DND-41 (cell line): ENCODE measurements at regions not wholly inside any gene's neighbourhood (a gene's known extent, or its start where the extent isn't known, plus 50 kb on each side); places are given as distances from the start of the nearest gene placed in this dataset.

Experiments
- EZH2 ChIP-seq: IDR thresholded peaks from 3 replicates; pipeline ENCODE4 v1.6.1; 2012; ENCODE audit warnings: borderline replicate concordance, low read depth, mild to moderate bottlenecking, moderate library complexity, low read length, inconsistent platforms; ENCODE audit not compliant: severe bottlenecking
- TF ChIP-seq, protein P1 (sequence below): IDR thresholded peaks from 2 replicates; pipeline ENCODE4 v1.5.1; 2012; ENCODE audit warnings: borderline replicate concordance, low read length, moderate library complexity, mild to moderate bottlenecking; ENCODE audit not compliant: poor library complexity, severe bottlenecking; ENCODE audit errors: extremely low read depth

DNA sequence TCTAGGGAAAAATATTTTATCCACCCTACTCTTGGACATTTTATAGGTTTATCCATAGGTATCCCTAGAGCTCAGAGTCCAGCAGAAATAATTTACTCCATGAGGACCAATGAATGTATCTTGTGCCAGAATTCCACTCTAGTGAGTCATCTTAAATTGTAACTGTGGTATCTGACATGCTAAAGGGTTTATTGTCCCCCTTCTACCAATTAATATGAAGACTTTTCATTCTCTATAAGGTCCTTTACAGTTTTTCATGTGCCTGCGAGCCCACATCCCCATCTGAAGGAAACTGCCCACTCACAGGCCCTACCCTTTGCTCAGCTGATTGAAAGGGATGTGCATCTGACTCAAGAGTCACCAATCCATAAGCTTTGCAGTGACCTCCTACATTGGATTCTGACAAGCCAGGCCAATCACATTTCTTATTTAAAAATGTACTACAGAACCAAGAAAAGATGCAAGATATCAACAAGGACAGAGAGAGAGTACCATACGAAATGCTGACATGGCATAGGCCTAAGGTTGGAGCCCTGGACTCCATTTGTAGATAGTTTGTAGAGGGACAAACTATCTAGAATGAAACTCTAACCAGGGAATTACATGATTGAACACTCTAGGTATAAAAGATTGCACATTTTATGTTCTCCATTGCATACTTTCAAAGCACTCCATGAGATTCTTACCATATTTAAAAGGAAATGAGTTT lies 93.4 kb upstream of the DEFB112 start:
- TF ChIP-seq, protein P1, sequence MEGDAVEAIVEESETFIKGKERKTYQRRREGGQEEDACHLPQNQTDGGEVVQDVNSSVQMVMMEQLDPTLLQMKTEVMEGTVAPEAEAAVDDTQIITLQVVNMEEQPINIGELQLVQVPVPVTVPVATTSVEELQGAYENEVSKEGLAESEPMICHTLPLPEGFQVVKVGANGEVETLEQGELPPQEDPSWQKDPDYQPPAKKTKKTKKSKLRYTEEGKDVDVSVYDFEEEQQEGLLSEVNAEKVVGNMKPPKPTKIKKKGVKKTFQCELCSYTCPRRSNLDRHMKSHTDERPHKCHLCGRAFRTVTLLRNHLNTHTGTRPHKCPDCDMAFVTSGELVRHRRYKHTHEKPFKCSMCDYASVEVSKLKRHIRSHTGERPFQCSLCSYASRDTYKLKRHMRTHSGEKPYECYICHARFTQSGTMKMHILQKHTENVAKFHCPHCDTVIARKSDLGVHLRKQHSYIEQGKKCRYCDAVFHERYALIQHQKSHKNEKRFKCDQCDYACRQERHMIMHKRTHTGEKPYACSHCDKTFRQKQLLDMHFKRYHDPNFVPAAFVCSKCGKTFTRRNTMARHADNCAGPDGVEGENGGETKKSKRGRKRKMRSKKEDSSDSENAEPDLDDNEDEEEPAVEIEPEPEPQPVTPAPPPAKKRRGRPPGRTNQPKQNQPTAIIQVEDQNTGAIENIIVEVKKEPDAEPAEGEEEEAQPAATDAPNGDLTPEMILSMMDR, result no peak
- no peak for TF ChIP-seq EZH2
